OCI-LY7 (cell line): ENCODE measurements at regions not wholly inside any gene's neighbourhood (a gene's known extent, or its start where the extent isn't known, plus 50 kb on each side); places are given as distances from the start of the nearest gene placed in this dataset.
A peak's percentile ranks its signal among the peaks of the same experiment; 100 is the strongest.

Experiments used
- BruUV-seq: library from RNA; stranded (reverse); fragments of 400-500 nt; replicated peaks from 2 replicates; lab custom pipeline; 2021; lab: Mats Ljungman, UMichigan
- CTCF ChIA-PET: fragments of 300-600 bp; sonication (Branson Sonifier 250); formaldehyde crosslinking; loops from one replicate; lab custom pipeline; 2022; ENCODE audit warnings: antibody characterized with exemption; ENCODE audit not compliant: unreplicated experiment; lab: Charles Lee
- POLR2A ChIA-PET: fragments of 300-600 bp; sonication (Branson Sonifier 250); formaldehyde crosslinking; loops from one replicate; lab custom pipeline; 2022; ENCODE audit warnings: antibody characterized with exemption; lab: Charles Lee
- DNase-seq: peaks from one replicate; pipeline ENCODE4 v3.0.0-alpha.2; 2015; ENCODE audit warnings: low spot score
- H2AFZ ChIP-seq: fragments of 200-600 bp; sonication (generic), shearing (Covaris generic); 2 replicates; pipeline ENCODE4 v1.6.1; 2014; ENCODE audit warnings: mild to moderate bottlenecking, antibody characterized with exemption, low read length, moderate library complexity
- H3K27ac ChIP-seq: fragments of 200-600 bp; sonication (generic); 2 replicates; pipeline ENCODE4 v1.5.1; 2014; ENCODE audit warnings: mixed run types, low read depth, mild to moderate bottlenecking, moderate library complexity, low read length, inconsistent platforms; ENCODE audit not compliant: poor library complexity, severe bottlenecking
- H3K36me3 ChIP-seq: fragments of 200-600 bp; sonication (generic); 2 replicates; pipeline ENCODE4 v1.6.1; 2014; ENCODE audit warnings: mild to moderate bottlenecking, antibody characterized with exemption, low read length, moderate library complexity, mixed read lengths; ENCODE audit not compliant: insufficient read depth
- H3K4me1 ChIP-seq: fragments of 200-600 bp; sonication (generic); 2 replicates; pipeline ENCODE4 v1.5.1; 2014; ENCODE audit warnings: mild to moderate bottlenecking, low read length; ENCODE audit not compliant: insufficient read depth, poor library complexity, severe bottlenecking
- H3K4me2 ChIP-seq: fragments of 200-600 bp; sonication (generic); 2 replicates; pipeline ENCODE4 v1.6.1; 2014; ENCODE audit warnings: mild to moderate bottlenecking, low read length
- H3K4me3 ChIP-seq: fragments of 200-600 bp; sonication (generic); 2 replicates; pipeline ENCODE4 v1.5.1; 2014; ENCODE audit warnings: mild to moderate bottlenecking, low read depth, low read length; ENCODE audit not compliant: poor library complexity, severe bottlenecking
- H3K79me2 ChIP-seq: fragments of 200-600 bp; sonication (generic); 2 replicates; pipeline ENCODE4 v1.6.1; 2016; ENCODE audit warnings: low read depth, mild to moderate bottlenecking, low read length, moderate library complexity, mixed read lengths; ENCODE audit not compliant: insufficient read depth
- H3K9me2 ChIP-seq: fragments of 200-600 bp; sonication (generic); 2 replicates; pipeline ENCODE4 v1.6.1; 2016; ENCODE audit warnings: mild to moderate bottlenecking, low read length, mixed read lengths; ENCODE audit not compliant: insufficient read depth
- H3K9me3 ChIP-seq: fragments of 200-600 bp; sonication (generic); 2 replicates; pipeline ENCODE4 v1.6.1; 2014; ENCODE audit warnings: mild to moderate bottlenecking, mixed run types, low read length, mixed read lengths
- H4K20me1 ChIP-seq: fragments of 200-600 bp; sonication (generic); 2 replicates; pipeline ENCODE4 v1.6.1; 2014; ENCODE audit warnings: mild to moderate bottlenecking, antibody characterized with exemption, low read length, moderate library complexity, mixed read lengths; ENCODE audit not compliant: insufficient read depth
- CTCF ChIP-seq: fragments of 200-600 bp; sonication (generic); conservative IDR thresholded peaks from 2 replicates; pipeline ENCODE4 v1.5.1; 2014; ENCODE audit warnings: mild to moderate bottlenecking, antibody characterized with exemption, low read length, moderate library complexity, mixed read lengths
- EZH2phosphoT487 ChIP-seq: fragments of 200-600 bp; sonication (generic); IDR thresholded peaks from 2 replicates; pipeline ENCODE4 v1.6.1; 2018; ENCODE audit warnings: low read depth, borderline replicate concordance, mild to moderate bottlenecking, mixed run types, antibody characterized with exemption, low read length, moderate library complexity, mixed read lengths
- intact Hi-C: fragments of 100-400 bp; cut with micrococcal nuclease; formaldehyde crosslinking; loops from one replicate; pipeline ENCODE4 v1.10.0; 2022; ENCODE audit not compliant: unreplicated experiment

- Histone ChIP-seq H3K27ac (no peak overlapping the region), H2AFZ (no peak overlapping the region), H4K20me1 (no peaks in the 10 kb centered on the region), H3K4me1 (no peaks in the 10 kb centered on the region), H3K79me2 (no peaks in the 10 kb centered on the region), H3K4me3 (no peak overlapping the region), H3K9me3 (no peaks in the 10 kb centered on the region), H3K36me3 (no peaks in the 10 kb centered on the region), H3K9me2 (no peaks in the 10 kb centered on the region), H3K4me2 (no peak overlapping the region)
- intact Hi-C loops = no loop called here
- no peak for TF ChIP-seq CTCF
- TF ChIP-seq EZH2phosphoT487 = no peak
- CTCF ChIA-PET = no interaction called here
- BruUV-seq = no TSS peak
- POLR2A ChIA-PET = no interaction called here
- no peak for DNase-seq
Observed at GRCh38 chr6:63099772-63100459, 111.4 kb upstream of the FKBP1C start.

GRCh38 chr6:63114610-63115211 is 96.6 kb upstream of the FKBP1C start:
- intact Hi-C loops = no loop called here
- TF ChIP-seq CTCF = no peak
- no peak for DNase-seq
- no peaks in the 10 kb centered on the region for H4K20me1 ChIP-seq
- H3K9me3 ChIP-seq = no peaks in the 10 kb centered on the region
- no peak overlapping the region for H2AFZ ChIP-seq
- no peaks in the 10 kb centered on the region for H3K36me3 ChIP-seq
- H3K79me2 ChIP-seq = no peaks in the 10 kb centered on the region
- H3K4me2 ChIP-seq = no peak overlapping the region
- BruUV-seq = no TSS peak
- ChIA-PET CTCF (no interaction called here), POLR2A (interaction anchor here (0.9 kb wide), 1 partner anchor 1148 kb away, joined by 3 read pairs; no protein-coding TSS in a partner anchor)
- no peaks in the 10 kb centered on the region for H3K4me1 ChIP-seq
- no peak overlapping the region for H3K4me3 ChIP-seq
- H3K27ac ChIP-seq = no peak overlapping the region
- no peaks in the 10 kb centered on the region for H3K9me2 ChIP-seq

- H4K20me1 ChIP-seq = no peaks in the 10 kb centered on the region
- no peak overlapping the region for H3K27ac ChIP-seq
- DNase-seq = no peak
- no peaks in the 10 kb centered on the region for H3K4me1 ChIP-seq
- CTCF ChIA-PET = no interaction called here
- POLR2A ChIA-PET = no interaction called here
- H3K79me2 ChIP-seq = no peaks in the 10 kb centered on the region
- intact Hi-C loops = no loop called here
- H3K36me3 ChIP-seq = no peaks in the 10 kb centered on the region
- no peaks in the 10 kb centered on the region for H3K9me2 ChIP-seq
- H3K4me2 ChIP-seq = no peak overlapping the region
- H2AFZ ChIP-seq = no peak overlapping the region
- H3K9me3 ChIP-seq = no peaks in the 10 kb centered on the region
- no peak overlapping the region for H3K4me3 ChIP-seq
- no TSS peak for BruUV-seq
- TF ChIP-seq EZH2phosphoT487 (no peak), CTCF (peak; percentile 48)
Observed at GRCh38 chr6:63121166-63121565, 90.1 kb upstream of the FKBP1C start.
